HG03025 (cell line): ENCODE measurements at regions not wholly inside any gene's neighbourhood (a gene's known extent, or its start where the extent isn't known, plus 50 kb on each side); places are given as distances from the start of the nearest gene placed in this dataset.

Source experiments
- ATAC-seq: cut with Tn5 transposase; IDR thresholded peaks from one replicate; pipeline ENCODE4 v1.9.1; 2021; ENCODE audit warnings: mild to moderate bottlenecking, moderate library complexity; ENCODE audit not compliant: unreplicated experiment, low FRiP score

- no peak for ATAC-seq
Observed at GRCh38 chr11:131179836-131180235, 190.6 kb upstream of the NTM start.

GRCh38 chr11:131185915-131186314 lies 184.5 kb upstream of the NTM start:
- no peak for ATAC-seq

- ATAC-seq, result peak; percentile 77
Observed at GRCh38 chr11:131186629-131187101, 183.8 kb upstream of the NTM start.

- ATAC-seq, result no peak
Observed at GRCh38 chr11:131190446-131190845, 180.0 kb upstream of the NTM start.

GRCh38 chr11:131191606-131192005 lies 178.8 kb upstream of the NTM start:
- no peak for ATAC-seq

GRCh38 chr11:131192628-131193027 lies 177.8 kb upstream of the NTM start:
- ATAC-seq, result no peak

GRCh38 chr11:131193031-131193501 lies 177.3 kb upstream of the NTM start:
- no peak for ATAC-seq

GRCh38 chr11:131194726-131195125 lies 175.7 kb upstream of the NTM start:
- no peak for ATAC-seq

GRCh38 chr11:131195661-131196517 lies 174.5 kb upstream of the NTM start:
- no peak for ATAC-seq

GRCh38 chr11:131198161-131199014 lies 172.0 kb upstream of the NTM start:
- ATAC-seq, result no peak

- no peak for ATAC-seq
Observed at GRCh38 chr11:131199015-131199280, 171.5 kb upstream of the NTM start.

- ATAC-seq, result no peak
Observed at GRCh38 chr11:131201674-131202073, 168.7 kb upstream of the NTM start.

GRCh38 chr11:131203040-131203439 lies 167.4 kb upstream of the NTM start:
- no peak for ATAC-seq

- no peak for ATAC-seq
Observed at GRCh38 chr11:131204282-131204681, 166.1 kb upstream of the NTM start.

GRCh38 chr11:131204765-131205380 lies 165.5 kb upstream of the NTM start:
- no peak for ATAC-seq

- ATAC-seq, result no peak
Observed at GRCh38 chr11:131206671-131207070, 163.7 kb upstream of the NTM start.

GRCh38 chr11:131207901-131208300 lies 162.5 kb upstream of the NTM start:
- ATAC-seq, result no peak

GRCh38 chr11:131217313-131218310 lies 152.8 kb upstream of the NTM start:
- no peak for ATAC-seq

GRCh38 chr11:131218542-131218941 lies 151.9 kb upstream of the NTM start:
- ATAC-seq, result no peak

- no peak for ATAC-seq
Observed at GRCh38 chr11:131219646-131220045, 150.8 kb upstream of the NTM start.
